Gastrocnemius medialis (tissue), 4 donors: ENCODE measurements at regions not wholly inside any gene's neighbourhood (a gene's known extent, or its start where the extent isn't known, plus 50 kb on each side); places are given as distances from the start of the nearest gene placed in this dataset.

ENCODE experiments used
- POLR2A ChIP-seq, 2 donors: fragments of 450-650 bp; IDR thresholded peaks; one replicate each; pipeline ENCODE4 v1.6.1; 2017; ENCODE audit warnings: antibody characterized with exemption in 2 of 2, mild to moderate bottlenecking in 2 of 2, moderate library complexity in 2 of 2
- TF ChIP-seq, protein P1 (sequence below), 5 experiments: fragments of 450-650 bp in 3 of 5; fragments of 200-600 bp in 2 of 5; sonication (generic) in 2 of 5; IDR thresholded peaks in 4 of 5; conservative IDR thresholded peaks in 1 of 5; 1 replicate in 4 of 5; 2 replicates in 1 of 5; pipeline ENCODE4 v1.5.1; 2016 to 2019; ENCODE audit warnings: antibody characterized with exemption in 5 of 5, mild to moderate bottlenecking in 3 of 5, moderate library complexity in 3 of 5

DNA sequence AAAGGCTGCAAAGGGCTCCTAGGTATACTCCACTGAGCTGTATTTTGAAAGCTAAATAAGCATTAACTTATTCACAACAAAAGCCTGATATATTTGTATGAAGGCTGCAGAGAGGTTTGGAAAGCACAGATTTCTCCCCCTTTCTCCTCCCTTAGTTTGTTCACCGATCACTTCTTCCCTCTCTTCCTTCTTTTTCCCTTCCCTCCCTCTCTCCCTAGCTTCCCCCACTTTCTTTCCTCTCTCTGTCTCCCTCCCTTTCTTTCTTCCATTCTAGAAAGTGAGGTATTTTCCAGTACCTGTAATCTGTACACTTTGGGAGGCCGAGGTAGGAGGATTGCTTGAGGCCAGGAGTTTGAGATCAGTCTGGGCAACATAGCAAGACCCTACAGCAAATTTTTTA lies 62.1 kb downstream of the HHEX start:
- TF ChIP-seq, protein P1, sequence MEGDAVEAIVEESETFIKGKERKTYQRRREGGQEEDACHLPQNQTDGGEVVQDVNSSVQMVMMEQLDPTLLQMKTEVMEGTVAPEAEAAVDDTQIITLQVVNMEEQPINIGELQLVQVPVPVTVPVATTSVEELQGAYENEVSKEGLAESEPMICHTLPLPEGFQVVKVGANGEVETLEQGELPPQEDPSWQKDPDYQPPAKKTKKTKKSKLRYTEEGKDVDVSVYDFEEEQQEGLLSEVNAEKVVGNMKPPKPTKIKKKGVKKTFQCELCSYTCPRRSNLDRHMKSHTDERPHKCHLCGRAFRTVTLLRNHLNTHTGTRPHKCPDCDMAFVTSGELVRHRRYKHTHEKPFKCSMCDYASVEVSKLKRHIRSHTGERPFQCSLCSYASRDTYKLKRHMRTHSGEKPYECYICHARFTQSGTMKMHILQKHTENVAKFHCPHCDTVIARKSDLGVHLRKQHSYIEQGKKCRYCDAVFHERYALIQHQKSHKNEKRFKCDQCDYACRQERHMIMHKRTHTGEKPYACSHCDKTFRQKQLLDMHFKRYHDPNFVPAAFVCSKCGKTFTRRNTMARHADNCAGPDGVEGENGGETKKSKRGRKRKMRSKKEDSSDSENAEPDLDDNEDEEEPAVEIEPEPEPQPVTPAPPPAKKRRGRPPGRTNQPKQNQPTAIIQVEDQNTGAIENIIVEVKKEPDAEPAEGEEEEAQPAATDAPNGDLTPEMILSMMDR (IDR thresholded peaks at IDR 0.05 in 4 of 5, conservative IDR thresholded peaks at IDR 0.05 in 1 of 5) = no peak
- no peak for TF ChIP-seq POLR2A (IDR thresholded peaks at IDR 0.05)
